ENCODE measurements at regions not wholly inside any gene's neighbourhood (a gene's known extent, or its start where the extent isn't known, plus 50 kb on each side); places are given as distances from the start of the nearest gene placed in this dataset.
"Not testable (repeated sequence)": the region's sequence is repeated elsewhere in the genome, so short reads cannot be mapped to it uniquely, and the experiment has no call there.

- DNase-seq (ENCODE audit: low read depth in 4 of 4, low spot score in 2 of 4): no peak
These were observed 879.2 kb upstream of the ZEB2 start for GRCh38 chr2:145399131-145399530.

- no peak for DNase-seq (ENCODE audit: low read depth in 4 of 4, low spot score in 2 of 4)
These were observed 874.3 kb upstream of the ZEB2 start for GRCh38 chr2:145394181-145394580.

- no peak for DNase-seq (ENCODE audit: low read depth in 4 of 4, low spot score in 2 of 4)
These were observed 867.1 kb upstream of the ZEB2 start for GRCh38 chr2:145386973-145387372.

DNA sequence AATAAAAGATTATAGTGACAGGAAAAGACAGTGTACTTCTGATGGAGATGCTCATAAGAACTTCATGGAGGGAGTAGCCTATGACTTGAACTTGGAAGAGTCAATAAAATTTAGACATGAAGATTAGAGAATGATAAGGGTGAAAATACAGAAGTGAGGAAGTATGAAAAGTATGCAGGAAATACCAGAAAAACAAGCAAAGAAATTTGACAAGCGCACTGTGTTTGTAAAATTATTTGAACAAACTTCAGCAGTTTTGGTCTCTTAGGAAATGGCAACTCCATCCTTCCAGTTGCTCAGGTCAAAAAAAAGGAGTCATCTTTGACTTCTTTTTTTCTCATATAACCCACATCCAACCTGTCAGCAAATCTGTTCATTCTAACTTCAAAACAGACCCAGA, 864.0 kb upstream of the ZEB2 start:
- no peak for DNase-seq (ENCODE audit: low read depth in 4 of 4, low spot score in 2 of 4)

DNA sequence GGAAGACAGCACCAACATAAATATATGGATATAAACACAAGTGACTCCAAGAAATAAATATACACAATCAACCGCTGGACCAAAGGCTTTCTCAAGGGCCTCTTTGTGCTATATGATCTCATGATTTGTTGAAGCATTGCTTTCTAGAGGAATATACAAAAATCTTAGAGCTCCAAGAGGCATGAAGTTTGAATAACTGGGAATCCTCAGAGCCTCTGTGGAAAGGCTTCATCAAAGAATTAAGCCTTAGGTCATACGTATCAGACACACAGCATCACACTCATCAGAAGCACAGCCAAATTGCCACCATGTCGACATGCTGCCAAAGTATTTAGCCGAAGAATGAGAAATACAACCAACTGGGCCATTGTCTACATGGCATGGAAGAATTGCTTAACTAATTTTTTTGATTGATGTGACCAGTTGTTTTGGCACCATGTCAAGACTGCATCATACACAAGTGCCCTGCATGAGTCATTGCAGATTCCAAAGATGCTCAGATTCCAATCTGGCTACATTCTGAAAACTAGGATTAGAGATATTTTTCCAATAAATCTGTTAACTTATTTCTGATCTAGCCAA, 860.6 kb upstream of the ZEB2 start:
- DNase-seq (ENCODE audit: low read depth in 4 of 4, low spot score in 2 of 4): no peak

- no peak for DNase-seq (ENCODE audit: low read depth in 4 of 4, low spot score in 2 of 4)
These were observed 860.0 kb upstream of the ZEB2 start for GRCh38 chr2:145379934-145380333.

- no peak for DNase-seq (ENCODE audit: low read depth in 4 of 4, low spot score in 2 of 4)
These were observed 854.2 kb upstream of the ZEB2 start for GRCh38 chr2:145374165-145374564.

DNA sequence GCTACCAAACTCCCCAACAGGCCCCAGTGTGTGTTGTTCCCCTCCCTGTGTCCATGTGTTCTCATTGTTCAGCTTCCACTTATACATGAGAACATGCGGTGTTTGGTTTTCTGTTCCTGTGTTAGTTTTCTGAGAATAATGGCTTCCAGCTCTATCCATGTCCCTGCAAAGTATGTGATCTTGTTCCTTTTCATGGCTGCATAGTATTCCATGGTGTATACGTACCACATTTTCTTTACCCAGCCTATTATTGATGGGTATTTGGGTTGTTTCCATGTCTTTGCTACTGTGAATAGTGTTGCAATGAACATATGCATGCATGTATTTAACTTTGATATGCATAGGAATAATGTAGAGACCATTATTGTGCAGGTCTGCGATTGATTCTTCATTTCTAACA, 847.4 kb upstream of the ZEB2 start:
- not testable (repeated sequence) for DNase-seq (ENCODE audit: low read depth in 4 of 4, low spot score in 2 of 4)

GRCh38 chr2:145366341-145366740, 846.4 kb upstream of the ZEB2 start:
- DNase-seq (ENCODE audit: low read depth in 4 of 4, low spot score in 2 of 4): no peak

GRCh38 chr2:145360129-145360790, 840.3 kb upstream of the ZEB2 start:
- DNase-seq (ENCODE audit: low read depth in 4 of 4, low spot score in 2 of 4): peak in 1 of 4 donors; percentile 25

DNA sequence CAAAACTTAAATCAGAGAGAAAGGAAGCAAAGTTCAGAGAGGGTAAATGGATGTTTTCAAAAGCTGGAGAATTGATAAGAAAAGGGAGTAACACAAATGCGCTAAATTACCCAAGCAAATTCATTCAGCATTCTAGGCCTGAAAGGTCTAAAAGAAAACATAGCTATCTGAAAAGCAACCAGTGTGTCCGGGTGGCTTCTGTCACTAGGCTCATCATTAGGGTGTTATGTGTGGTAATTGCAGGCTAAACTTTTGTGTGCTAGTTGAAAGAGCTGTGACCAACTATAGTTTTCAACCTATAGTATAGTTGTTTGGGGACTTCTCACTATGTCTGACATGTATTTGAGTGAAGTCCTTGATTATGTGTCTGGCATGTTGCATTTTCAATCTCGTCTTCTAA, 839.6 kb upstream of the ZEB2 start:
- DNase-seq (ENCODE audit: low read depth in 4 of 4, low spot score in 2 of 4): no peak

GRCh38 chr2:145356056-145356455, 836.1 kb upstream of the ZEB2 start:
- no peak for DNase-seq (ENCODE audit: low read depth in 4 of 4, low spot score in 2 of 4)

DNA sequence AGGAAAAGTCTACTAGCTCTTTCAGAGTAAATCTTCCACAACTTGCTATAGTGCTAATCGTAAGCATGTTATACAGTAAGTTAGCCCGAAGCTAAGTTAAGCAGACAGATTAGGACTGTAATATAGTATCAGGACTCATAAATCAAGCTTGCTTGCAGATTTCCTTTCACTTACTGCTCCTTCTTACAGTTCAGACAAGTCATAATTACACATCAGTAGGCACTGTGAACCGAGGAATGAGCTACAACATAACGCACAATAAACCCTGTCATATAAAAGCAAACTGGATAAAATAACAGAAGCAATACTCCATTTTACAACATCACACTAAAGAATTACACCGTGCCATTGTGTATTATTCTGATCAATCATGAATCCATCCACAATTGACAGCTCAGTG, 832.6 kb upstream of the ZEB2 start:
- no peak for DNase-seq (ENCODE audit: low read depth in 4 of 4, low spot score in 2 of 4)

GRCh38 chr2:145351864-145352425, 832.0 kb upstream of the ZEB2 start:
- no peak for DNase-seq (ENCODE audit: low read depth in 4 of 4, low spot score in 2 of 4)

GRCh38 chr2:145350011-145350410, 830.1 kb upstream of the ZEB2 start:
- no peak for DNase-seq (ENCODE audit: low read depth in 4 of 4, low spot score in 2 of 4)

GRCh38 chr2:145344076-145344724, 824.3 kb upstream of the ZEB2 start:
- DNase-seq (ENCODE audit: low read depth in 4 of 4, low spot score in 2 of 4): no peak

DNA sequence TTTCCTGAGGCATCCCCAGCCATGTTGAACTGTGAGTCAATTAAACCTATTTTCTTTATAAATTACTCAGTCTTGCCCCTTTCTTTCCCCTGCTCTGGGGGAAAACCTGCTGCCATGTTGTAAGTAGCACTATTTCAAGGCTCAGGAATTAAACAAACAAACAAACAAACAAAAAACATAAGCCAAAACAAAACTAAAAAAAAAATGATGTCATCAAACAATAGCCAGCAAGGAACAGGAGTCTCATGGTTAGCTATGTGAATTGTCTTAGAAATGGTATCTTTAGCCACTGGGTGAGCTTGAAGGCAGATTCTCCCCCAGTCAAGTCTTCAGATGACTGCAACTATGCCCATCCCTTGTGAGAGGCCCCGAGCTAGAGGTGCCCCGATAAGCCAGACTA, 823.4 kb upstream of the ZEB2 start:
- no peak for DNase-seq (ENCODE audit: low read depth in 4 of 4, low spot score in 2 of 4)

DNA sequence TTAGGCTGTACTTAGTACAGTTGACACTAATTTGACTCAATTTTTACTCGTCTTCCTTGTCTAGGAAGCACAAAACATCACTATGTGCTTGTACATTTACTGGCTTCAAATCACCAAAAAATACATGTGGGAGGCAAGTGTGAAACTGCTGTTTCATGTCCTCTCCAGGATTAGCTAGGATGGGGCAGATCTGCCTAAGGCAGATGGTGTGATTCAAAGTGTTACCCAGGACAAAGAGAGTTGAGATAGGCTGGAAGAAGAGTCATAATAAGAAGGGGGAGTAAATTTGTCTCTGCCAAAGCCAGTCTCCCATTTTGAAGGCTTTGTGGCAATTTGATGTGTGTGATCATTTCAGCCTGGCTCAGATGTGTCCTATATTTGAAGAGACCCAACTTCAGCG, 821.6 kb upstream of the ZEB2 start:
- DNase-seq (ENCODE audit: low read depth in 4 of 4, low spot score in 2 of 4): no peak

GRCh38 chr2:145339646-145340045, 819.7 kb upstream of the ZEB2 start:
- DNase-seq (ENCODE audit: low read depth in 4 of 4, low spot score in 2 of 4): no peak

DNA sequence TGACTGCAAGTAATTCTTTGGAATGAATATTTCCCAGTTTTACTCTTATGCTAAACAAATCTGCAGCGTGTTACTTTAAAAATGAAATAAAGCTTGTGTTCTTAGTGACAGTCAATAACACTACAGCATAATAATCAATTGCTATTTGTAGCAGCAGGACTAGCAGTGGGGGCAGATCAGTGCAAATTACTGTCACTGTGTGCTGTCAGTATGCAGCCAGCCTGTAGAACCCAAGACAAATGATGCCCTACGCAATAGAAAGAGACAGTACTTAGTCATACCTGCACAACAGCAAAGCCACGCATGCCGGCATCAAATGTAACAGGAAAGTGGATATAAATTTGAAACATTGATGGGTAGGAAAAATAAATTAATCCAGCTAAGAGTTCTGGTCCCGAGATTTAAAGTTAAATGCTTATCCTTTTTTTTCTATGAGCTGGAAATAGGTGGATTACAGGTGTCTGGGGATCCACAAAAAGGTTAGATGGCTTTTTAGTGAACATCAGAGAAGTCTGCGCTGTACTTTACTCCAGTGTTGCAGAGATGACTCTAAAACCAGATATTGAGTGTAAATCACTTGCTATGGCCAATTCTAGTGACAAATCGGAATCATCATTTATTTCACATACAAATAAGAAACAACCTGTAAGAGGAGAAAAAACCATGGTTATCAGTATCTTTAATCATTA, 812.4 kb upstream of the ZEB2 start:
- no peak for DNase-seq (ENCODE audit: low read depth in 4 of 4, low spot score in 2 of 4)

DNA sequence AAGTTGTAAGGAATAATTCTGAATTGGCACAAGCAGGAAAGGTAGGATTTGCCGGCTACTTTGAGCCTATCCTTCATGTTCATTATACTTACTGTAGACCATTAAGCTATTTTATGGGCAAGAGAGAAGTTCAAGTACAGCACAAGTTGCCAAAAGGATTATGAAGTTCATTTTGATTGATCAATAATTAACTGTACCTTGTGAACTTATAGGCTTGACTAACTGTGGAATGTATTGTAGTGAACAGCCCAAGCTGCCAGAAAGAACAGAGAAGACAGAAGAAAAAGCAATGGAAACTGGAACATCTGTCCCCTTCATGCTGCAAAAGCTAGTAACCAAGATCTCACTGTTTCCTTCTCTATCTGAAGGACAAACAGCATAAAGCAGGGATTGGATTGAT, 810.1 kb upstream of the ZEB2 start:
- DNase-seq (ENCODE audit: low read depth in 4 of 4, low spot score in 2 of 4): no peak

Measured in left renal cortex interstitium (tissue), 4 donors.